Stimulated activated CD8-positive, alpha-beta memory T cell treated with anti-CD3 and anti-CD28 coated beads, Interleukin-12 subunit alpha, Interleukin-12 subunit beta, amount 100 ng/mL, for 24 hours (primary cell): ENCODE measurements at regions not wholly inside any gene's neighbourhood (a gene's known extent, or its start where the extent isn't known, plus 50 kb on each side); places are given as distances from the start of the nearest gene placed in this dataset.

Source experiments
- DNase-seq: peaks from one replicate; pipeline ENCODE4 v3.0.0-alpha.2; 2020; ENCODE audit errors: extremely low read depth

DNA sequence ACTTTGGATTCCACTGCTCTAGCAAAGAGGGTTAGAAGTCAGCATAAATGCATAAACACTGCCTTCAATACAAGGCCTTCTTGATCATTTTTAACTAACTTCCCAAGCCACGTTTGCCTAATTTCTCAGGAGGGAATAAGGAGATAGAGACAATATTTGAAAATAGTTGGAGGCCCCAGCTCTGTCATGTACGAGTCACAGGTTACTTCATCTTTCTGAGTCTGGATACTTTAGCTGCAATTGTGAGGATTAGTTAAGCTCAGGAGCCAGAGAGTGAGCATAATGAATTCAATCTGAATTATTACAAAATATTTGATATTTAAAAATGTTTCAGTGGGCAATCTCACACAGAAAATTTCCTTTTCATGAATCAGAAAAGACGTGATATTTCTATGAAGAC is 298.9 kb downstream of the SHOX2 start:
- DNase-seq = no peak

DNA sequence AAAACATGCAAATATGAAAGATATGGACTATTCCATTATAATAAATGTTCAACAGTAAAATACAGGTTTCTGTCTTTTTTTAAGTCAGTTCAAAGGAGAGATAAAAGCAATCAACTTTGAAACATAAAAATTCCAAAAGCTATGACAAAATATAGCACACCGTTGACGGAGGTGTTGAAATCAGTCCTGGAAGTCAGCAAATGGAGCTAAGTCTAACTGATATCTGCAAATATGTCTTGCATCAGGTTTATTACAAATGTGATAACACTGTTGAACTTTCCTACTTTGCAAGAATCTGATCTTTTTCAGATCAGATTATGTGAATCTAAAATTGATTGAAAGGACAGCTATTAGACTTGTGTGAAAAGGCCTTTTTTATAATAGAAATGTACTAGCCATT is 300.7 kb downstream of the SHOX2 start:
- no peak for DNase-seq

GRCh38 chr3:157794771-157795170 is 291.6 kb upstream of the VEPH1 start:
- DNase-seq = no peak

DNA sequence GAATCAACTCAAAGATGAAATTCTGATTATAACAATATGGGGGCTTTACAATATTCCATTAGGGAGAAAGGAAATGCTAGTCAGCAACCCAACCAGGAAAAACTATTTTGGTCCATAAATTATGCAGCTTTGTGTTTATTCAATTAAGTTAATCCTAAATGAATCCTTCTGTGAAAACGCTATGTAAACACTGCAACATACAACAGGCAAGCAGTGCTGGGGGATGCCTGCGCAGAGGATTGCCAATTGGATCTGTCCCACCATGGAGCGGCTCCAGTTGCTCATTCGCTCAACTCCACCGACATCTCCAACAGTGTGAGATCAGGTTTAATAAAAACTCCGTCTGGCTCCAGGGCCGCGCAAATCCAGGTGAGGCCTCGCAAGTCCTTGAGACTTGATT is 290.5 kb upstream of the VEPH1 start:
- no peak for DNase-seq

- DNase-seq = no peak
Observed at GRCh38 chr3:157789162-157789561, 285.9 kb upstream of the VEPH1 start.

- DNase-seq = no peak
Observed at GRCh38 chr3:157786618-157787017, 283.4 kb upstream of the VEPH1 start.

DNA sequence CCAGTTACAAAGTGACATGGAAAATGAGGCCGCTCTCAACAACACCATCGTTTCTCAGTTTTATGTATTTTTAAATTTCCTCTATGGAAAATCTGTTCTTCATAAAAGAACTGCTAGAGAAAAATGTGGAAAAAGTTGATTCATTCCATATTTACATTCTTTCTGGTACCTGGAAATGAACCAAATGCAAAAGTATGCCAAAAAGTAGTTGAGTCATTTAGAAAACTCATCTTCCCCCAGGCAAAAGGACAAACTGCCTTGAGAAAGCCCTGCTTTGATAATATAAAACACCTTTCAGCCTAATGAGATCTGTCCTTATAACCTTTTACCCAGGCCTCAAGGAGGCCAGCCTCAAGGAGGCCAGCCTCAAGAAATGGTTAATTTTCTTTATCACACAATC is 283.0 kb upstream of the VEPH1 start:
- no peak for DNase-seq

GRCh38 chr3:157785102-157785826 is 282.0 kb upstream of the VEPH1 start:
- no peak for DNase-seq

DNA sequence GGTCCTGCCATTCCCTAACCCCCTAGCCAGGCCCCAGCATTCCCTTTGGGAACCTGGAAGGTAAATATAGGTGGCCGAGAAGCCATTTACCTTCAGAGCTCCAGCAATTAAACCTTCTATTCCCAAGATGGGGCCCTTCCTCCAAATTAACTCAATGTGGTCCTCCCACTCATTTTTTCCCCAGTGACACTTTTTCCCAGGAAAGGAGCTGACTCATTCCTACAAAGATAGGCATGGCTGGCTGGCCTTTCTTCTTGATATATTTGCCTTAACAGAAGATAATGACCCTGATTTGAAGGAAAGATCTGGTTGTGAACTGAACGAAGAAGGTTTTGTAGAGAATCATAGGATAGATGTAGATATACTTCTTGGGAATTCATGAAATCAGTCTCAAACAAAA is 279.0 kb upstream of the VEPH1 start:
- no peak for DNase-seq

DNA sequence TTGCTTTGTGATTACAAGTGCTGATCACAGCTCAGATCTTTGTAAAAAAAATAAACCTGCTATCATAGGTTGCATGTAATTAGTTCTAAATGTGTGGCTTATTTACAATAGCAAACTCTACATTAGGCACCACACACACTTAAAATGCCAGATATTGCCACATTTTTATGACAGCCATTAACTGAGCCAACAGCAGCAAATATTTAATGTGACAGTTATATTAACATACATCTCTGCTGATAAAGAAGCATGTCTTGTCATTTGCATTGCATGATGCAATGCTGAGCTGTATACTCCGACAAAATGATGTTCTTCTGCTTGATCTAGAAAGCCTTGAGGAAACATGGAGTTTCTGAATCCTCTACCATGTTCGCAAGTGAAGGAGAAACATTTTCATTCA is 273.6 kb upstream of the VEPH1 start:
- no peak for DNase-seq

DNA sequence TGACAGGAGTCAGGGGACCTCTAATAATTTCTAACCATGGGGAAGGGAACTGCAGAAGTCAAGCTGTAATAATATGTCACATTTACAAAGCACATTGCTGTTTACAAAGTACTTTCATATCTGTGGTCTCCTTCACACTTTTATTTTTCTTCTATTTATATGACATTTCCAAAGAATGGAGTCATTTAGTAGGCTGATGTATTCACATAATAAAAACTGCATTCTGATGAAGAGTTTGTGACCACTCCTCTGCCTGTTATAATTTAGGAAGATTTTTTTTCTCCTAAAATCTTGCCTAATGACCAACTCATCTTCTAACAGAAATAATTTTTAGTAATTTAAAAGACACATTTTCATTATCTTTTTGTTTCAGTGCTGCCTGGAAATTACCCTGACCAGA is 272.2 kb upstream of the VEPH1 start:
- DNase-seq = no peak

- DNase-seq = no peak
Observed at GRCh38 chr3:157769378-157769777, 266.2 kb upstream of the VEPH1 start.

- DNase-seq = no peak
Observed at GRCh38 chr3:157767607-157768006, 264.4 kb upstream of the VEPH1 start.

DNA sequence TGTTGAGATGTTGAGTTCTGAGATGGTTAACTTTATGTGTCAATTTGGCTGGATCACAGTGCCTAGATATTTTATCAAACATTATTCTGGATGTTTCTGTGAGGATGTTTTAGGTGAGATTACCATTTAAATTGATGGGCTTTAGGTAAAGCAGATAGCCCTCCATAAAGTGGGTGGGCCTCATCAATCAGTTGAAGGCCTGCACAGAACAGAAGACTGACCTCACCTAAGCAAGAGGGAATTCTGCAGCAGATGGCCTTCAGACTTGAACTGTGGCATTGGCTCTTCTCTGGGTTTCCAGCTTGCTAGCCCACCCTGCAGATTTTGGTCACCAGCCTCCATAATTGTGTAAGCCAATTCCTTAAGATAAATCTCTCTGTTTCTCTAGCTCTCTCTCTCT is 260.4 kb upstream of the VEPH1 start:
- DNase-seq = no peak

GRCh38 chr3:157759311-157759710 is 256.1 kb upstream of the VEPH1 start:
- no peak for DNase-seq

DNA sequence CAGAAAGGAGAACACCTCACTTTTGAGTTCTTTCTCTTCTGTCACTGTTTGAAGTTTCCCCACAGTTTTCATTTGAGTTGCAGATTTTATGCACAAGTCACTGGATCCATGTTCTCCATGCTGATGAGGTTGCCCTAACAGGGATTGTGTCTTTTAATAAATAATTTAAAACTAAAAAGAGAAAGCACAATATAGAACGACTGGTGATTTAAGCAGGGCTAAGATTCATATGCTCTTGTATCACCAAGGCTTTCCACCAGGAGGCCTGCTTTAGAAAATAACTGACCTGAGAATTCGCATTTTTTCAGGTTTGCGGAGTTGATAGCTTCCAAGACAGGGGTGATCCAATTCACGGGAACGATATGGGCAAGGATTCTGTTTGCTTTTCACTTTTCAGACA is 252.0 kb upstream of the VEPH1 start:
- no peak for DNase-seq

DNA sequence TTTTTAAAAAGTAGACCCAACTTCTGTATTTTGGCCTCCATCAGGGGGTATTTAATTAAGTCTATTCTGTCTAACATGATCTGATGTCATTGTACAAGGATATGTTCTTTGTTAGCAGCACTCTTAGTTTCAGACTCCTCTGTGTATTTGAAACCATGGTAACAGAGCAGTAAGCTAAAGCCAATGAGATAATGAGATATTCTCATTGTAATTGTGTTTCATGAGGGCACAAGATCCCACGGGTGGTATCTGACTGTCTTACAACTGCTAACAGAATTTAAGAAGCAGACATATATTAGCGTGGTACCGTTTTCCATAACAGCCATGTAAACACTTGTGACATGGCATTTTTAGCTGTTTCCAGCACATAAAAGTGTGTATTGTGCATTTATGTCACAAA is 251.2 kb upstream of the VEPH1 start:
- DNase-seq = no peak

DNA sequence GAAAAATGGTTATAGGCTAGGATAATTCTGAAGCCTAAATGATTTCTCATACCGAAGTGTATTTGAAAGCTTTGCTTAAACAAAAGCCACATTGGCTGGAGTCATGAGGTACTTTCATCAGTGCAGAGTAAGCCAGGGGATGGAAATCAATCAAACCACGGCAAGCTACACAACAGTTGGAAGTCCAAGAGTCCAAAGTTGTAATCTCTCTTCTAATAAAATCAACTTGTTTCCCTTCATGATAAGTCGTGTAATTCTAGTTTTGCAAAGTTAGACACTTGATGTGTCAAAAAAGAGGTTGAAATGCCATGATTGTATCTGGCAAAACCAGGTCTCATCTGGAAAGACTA is 250.5 kb upstream of the VEPH1 start:
- no peak for DNase-seq

DNA sequence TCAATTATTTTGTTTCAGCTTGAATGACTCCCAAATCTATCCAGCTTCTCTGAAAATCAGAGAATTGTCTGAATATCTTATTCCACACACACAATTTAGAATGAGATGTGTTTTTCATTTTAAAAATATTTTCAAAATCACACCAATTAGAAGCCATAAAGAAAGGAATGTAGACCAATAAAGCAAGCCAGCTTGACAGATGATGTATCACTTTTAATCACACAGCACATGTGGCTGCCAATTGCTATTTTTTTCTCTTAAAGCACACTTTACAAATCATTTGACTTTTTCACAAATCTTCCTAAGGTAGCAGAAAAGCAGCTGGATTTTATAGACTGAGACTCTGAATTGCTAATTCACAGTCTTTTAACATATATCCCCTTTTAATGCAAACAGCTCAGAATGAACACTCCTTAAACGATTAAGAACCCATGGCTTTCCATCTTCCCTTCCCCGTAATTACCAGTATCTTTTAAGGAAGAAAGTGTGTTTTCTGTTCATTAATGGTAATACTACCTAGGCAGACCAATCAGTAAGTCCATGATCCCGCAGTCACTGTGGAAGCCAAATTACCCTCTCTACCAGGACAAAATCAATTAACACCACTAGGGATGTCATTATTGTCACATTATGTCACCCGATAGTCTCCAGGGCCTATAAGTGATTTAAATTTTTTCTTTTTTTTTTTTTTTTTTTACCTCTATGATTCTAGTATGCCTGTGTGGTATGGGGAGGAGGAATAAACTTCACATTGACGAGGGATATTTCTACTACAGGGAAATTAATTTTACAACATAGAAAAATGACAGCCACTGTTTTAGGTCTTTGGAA is 250.0 kb upstream of the VEPH1 start:
- DNase-seq = no peak

- no peak for DNase-seq
Observed at GRCh38 chr3:157752554-157752953, 249.3 kb upstream of the VEPH1 start.

GRCh38 chr3:157751386-157751785 is 248.2 kb upstream of the VEPH1 start:
- DNase-seq = no peak

DNA sequence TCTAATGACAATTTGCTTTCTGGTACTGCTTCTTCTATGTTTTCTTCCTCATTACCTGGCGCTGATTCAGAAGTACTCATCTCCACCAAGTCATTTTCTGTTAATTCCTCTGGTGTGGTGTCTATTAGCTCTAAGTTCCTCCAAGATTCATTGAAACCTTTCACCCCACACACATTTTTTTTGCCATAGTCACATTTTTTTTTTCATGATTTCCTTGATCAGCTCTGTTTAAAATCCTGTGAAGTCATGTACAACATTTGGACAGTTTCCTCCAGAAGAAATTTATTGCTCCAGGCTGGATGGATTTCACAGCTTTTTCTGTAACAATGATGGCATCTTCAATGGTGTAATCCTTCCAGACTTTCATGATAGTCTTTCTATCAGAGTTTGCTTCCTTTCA is 243.2 kb upstream of the VEPH1 start:
- DNase-seq = no peak

GRCh38 chr3:157741607-157742006 is 238.4 kb upstream of the VEPH1 start:
- no peak for DNase-seq

DNA sequence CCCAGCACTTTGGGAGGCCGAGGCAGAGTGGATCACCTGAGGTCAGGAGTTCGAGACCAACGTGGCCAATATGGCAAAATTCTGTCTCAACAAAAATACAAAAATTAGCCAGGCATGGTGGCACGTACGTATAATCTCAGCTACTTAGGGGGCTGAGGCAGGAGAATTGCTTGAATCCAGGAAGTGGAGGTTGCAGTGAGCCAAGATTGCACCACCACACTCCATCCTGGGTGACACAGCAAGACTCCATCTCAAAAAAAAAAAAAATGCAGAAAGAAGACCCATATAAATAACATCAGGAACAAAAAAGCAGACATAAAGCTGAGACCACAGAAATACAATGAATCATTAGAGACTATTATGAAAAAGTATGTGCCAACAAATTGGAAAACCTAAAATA is 235.2 kb upstream of the VEPH1 start:
- DNase-seq = no peak
